ENCODE measurements at regions not wholly inside any gene's neighbourhood (a gene's known extent, or its start where the extent isn't known, plus 50 kb on each side); places are given as distances from the start of the nearest gene placed in this dataset.

GRCh38 chr12:94078138-94078723, 70.1 kb upstream of the PLXNC1 start (continued):
- no peak for TF ChIP-seq E2F1 (CRISPR knock-in tag; IDR thresholded peaks at IDR 0.05)
- TF ChIP-seq TFE3 (CRISPR knock-in tag; IDR thresholded peaks at IDR 0.05) = no peak
- peak in 1 of 2 experiments; percentile 45; a peak in 1 of 4 replicates for TF ChIP-seq RCOR1 (IDR thresholded peaks at IDR 0.05; ENCODE audit: borderline replicate concordance in 1 of 2, low read depth in 2 of 2, low read length in 2 of 2)
- no peak for TF ChIP-seq TCF3 (CRISPR knock-in tag; IDR thresholded peaks at IDR 0.05)
- no peak for TF ChIP-seq HLTF (IDR thresholded peaks at IDR 0.05)
- TF ChIP-seq NCOA6 (IDR thresholded peaks at IDR 0.05) = no peak
- TF ChIP-seq SMARCA5 (IDR thresholded peaks at IDR 0.05) = peak; percentile 78; the same call in 1 of the 2 replicates
- peak; percentile 98 for TF ChIP-seq ZFP36 (IDR thresholded peaks at IDR 0.05; ENCODE audit: low read depth, low read length, partially characterized antibody)
- no peak for TF ChIP-seq RBM17 (IDR thresholded peaks at IDR 0.05; ENCODE audit: borderline replicate concordance, low read depth, low read length)
- no peak for TF ChIP-seq TCF15 (CRISPR knock-in tag; IDR thresholded peaks at IDR 0.05)
- TF ChIP-seq BCOR (IDR thresholded peaks at IDR 0.05) = peak; percentile 51; the same call in 1 of the 2 replicates
- TF ChIP-seq MTF1 (CRISPR knock-in tag; IDR thresholded peaks at IDR 0.05; ENCODE audit: borderline replicate concordance) = no peak
- TF ChIP-seq ZNF407 (IDR thresholded peaks at IDR 0.05; ENCODE audit: low read depth) = no peak

All from K562 (cell line).